WTC11 (cell line): ENCODE measurements at regions not wholly inside any gene's neighbourhood (a gene's known extent, or its start where the extent isn't known, plus 50 kb on each side); places are given as distances from the start of the nearest gene placed in this dataset.

Experiments used
- EMX1 ChIP-seq: fragments of 250-450 bp; sonication (Bioruptor Pico); IDR thresholded peaks from 2 replicates; pipeline ENCODE4 v1.8.0; 2021; ENCODE audit warnings: mild to moderate bottlenecking
- ETV6 ChIP-seq: sonication (generic); formaldehyde crosslinking; IDR thresholded peaks from 2 replicates; pipeline ENCODE4 v1.8.1; 2022; ENCODE audit warnings: mild to moderate bottlenecking, missing genetic modification reagents
- GRHL2 ChIP-seq: fragments of 250-450 bp; sonication (Bioruptor Pico); IDR thresholded peaks from 2 replicates; pipeline ENCODE4 v1.8.0; 2022; ENCODE audit warnings: mild to moderate bottlenecking, moderate library complexity; ENCODE audit not compliant: insufficient replicate concordance, severe bottlenecking
- KAT7 ChIP-seq: sonication (generic); formaldehyde crosslinking; IDR thresholded peaks from 2 replicates; pipeline ENCODE4 v1.8.1; 2023; ENCODE audit warnings: missing genetic modification reagents, mild to moderate bottlenecking, borderline replicate concordance
- NFYB ChIP-seq: sonication (generic); formaldehyde crosslinking; conservative IDR thresholded peaks from 2 replicates; pipeline ENCODE4 v1.8.0; 2022; ENCODE audit warnings: low read depth, missing genetic modification reagents
- SMAD4 ChIP-seq: sonication (generic); formaldehyde crosslinking; IDR thresholded peaks from 2 replicates; pipeline ENCODE4 v1.8.0; 2022; ENCODE audit warnings: mild to moderate bottlenecking, missing genetic modification reagents
- ZNF121 ChIP-seq: sonication (generic); formaldehyde crosslinking; IDR thresholded peaks from 2 replicates; pipeline ENCODE4 v1.8.0; 2023; ENCODE audit warnings: missing genetic modification reagents
- ZNF396 ChIP-seq: fragments of 250-450 bp; sonication (Bioruptor Pico); IDR thresholded peaks from 2 replicates; pipeline ENCODE4 v1.8.0; 2021; ENCODE audit warnings: mild to moderate bottlenecking, moderate library complexity, borderline replicate concordance
- TF ChIP-seq, protein P1 (sequence below): fragments of 200-600 bp; IDR thresholded peaks from 2 replicates; pipeline ENCODE4 v1.8.0; 2022; ENCODE audit warnings: antibody characterized with exemption
- TF ChIP-seq, protein P2 (sequence below): sonication (generic); formaldehyde crosslinking; IDR thresholded peaks from 2 replicates; pipeline ENCODE4 v1.8.0; 2022; ENCODE audit warnings: missing genetic modification reagents
- TF ChIP-seq, protein P3 (sequence below): sonication (generic); formaldehyde crosslinking; IDR thresholded peaks from 2 replicates; pipeline ENCODE4 v1.8.1; 2022; ENCODE audit warnings: mild to moderate bottlenecking, missing genetic modification reagents, moderate library complexity, borderline replicate concordance
- TF ChIP-seq, protein P4 (sequence below): sonication (generic); formaldehyde crosslinking; IDR thresholded peaks from 2 replicates; pipeline ENCODE4 v1.8.0; 2022; ENCODE audit warnings: mild to moderate bottlenecking, missing genetic modification reagents
- TF ChIP-seq, protein P5 (sequence below): sonication (generic); formaldehyde crosslinking; IDR thresholded peaks from 2 replicates; pipeline ENCODE4 v1.8.0; 2023; ENCODE audit warnings: missing genetic modification reagents

DNA sequence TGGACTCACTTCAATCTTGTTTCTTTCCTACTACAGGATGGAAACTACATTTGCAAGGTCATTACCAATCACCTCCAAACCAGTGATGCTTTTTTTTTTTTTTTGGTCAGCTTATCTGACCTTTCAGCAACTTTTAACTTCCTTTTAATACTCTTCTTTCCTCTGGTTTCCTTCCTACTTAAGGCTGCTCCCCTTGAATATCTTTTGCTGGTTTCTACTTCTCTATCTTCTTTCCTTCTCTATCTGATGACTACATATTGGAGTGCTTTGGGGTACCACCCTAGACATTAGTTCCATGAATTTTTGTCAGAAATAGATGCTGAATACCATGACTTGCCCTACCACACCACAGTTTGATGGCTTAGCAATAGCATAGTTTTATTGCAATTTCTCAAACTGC is 197.7 kb upstream of the DDHD1 start:
- TF ChIP-seq KAT7 (CRISPR knock-in tag) (no peak), ZNF396 (CRISPR knock-in tag) (no peak), ZNF121 (no peak), NFYB (CRISPR knock-in tag) (no peak), GRHL2 (CRISPR knock-in tag) (no peak), SMAD4 (CRISPR knock-in tag) (no peak), EMX1 (CRISPR knock-in tag) (no peak), ETV6 (CRISPR knock-in tag) (no peak)
- TF ChIP-seq, protein P1, sequence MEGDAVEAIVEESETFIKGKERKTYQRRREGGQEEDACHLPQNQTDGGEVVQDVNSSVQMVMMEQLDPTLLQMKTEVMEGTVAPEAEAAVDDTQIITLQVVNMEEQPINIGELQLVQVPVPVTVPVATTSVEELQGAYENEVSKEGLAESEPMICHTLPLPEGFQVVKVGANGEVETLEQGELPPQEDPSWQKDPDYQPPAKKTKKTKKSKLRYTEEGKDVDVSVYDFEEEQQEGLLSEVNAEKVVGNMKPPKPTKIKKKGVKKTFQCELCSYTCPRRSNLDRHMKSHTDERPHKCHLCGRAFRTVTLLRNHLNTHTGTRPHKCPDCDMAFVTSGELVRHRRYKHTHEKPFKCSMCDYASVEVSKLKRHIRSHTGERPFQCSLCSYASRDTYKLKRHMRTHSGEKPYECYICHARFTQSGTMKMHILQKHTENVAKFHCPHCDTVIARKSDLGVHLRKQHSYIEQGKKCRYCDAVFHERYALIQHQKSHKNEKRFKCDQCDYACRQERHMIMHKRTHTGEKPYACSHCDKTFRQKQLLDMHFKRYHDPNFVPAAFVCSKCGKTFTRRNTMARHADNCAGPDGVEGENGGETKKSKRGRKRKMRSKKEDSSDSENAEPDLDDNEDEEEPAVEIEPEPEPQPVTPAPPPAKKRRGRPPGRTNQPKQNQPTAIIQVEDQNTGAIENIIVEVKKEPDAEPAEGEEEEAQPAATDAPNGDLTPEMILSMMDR, result no peak
- TF ChIP-seq, protein P2, sequence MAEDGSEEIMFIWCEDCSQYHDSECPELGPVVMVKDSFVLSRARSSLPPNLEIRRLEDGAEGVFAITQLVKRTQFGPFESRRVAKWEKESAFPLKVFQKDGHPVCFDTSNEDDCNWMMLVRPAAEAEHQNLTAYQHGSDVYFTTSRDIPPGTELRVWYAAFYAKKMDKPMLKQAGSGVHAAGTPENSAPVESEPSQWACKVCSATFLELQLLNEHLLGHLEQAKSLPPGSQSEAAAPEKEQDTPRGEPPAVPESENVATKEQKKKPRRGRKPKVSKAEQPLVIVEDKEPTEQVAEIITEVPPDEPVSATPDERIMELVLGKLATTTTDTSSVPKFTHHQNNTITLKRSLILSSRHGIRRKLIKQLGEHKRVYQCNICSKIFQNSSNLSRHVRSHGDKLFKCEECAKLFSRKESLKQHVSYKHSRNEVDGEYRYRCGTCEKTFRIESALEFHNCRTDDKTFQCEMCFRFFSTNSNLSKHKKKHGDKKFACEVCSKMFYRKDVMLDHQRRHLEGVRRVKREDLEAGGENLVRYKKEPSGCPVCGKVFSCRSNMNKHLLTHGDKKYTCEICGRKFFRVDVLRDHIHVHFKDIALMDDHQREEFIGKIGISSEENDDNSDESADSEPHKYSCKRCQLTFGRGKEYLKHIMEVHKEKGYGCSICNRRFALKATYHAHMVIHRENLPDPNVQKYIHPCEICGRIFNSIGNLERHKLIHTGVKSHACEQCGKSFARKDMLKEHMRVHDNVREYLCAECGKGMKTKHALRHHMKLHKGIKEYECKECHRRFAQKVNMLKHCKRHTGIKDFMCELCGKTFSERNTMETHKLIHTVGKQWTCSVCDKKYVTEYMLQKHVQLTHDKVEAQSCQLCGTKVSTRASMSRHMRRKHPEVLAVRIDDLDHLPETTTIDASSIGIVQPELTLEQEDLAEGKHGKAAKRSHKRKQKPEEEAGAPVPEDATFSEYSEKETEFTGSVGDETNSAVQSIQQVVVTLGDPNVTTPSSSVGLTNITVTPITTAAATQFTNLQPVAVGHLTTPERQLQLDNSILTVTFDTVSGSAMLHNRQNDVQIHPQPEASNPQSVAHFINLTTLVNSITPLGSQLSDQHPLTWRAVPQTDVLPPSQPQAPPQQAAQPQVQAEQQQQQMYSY (CRISPR knock-in tag), result no peak
- TF ChIP-seq, protein P3, sequence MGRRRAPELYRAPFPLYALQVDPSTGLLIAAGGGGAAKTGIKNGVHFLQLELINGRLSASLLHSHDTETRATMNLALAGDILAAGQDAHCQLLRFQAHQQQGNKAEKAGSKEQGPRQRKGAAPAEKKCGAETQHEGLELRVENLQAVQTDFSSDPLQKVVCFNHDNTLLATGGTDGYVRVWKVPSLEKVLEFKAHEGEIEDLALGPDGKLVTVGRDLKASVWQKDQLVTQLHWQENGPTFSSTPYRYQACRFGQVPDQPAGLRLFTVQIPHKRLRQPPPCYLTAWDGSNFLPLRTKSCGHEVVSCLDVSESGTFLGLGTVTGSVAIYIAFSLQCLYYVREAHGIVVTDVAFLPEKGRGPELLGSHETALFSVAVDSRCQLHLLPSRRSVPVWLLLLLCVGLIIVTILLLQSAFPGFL, result no peak
- TF ChIP-seq, protein P4, sequence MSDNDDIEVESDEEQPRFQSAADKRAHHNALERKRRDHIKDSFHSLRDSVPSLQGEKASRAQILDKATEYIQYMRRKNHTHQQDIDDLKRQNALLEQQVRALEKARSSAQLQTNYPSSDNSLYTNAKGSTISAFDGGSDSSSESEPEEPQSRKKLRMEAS (CRISPR knock-in tag), result no peak
- TF ChIP-seq, protein P5, sequence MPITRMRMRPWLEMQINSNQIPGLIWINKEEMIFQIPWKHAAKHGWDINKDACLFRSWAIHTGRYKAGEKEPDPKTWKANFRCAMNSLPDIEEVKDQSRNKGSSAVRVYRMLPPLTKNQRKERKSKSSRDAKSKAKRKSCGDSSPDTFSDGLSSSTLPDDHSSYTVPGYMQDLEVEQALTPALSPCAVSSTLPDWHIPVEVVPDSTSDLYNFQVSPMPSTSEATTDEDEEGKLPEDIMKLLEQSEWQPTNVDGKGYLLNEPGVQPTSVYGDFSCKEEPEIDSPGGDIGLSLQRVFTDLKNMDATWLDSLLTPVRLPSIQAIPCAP (CRISPR knock-in tag), result no peak
